WTC11 (cell line): ENCODE measurements at regions not wholly inside any gene's neighbourhood (a gene's known extent, or its start where the extent isn't known, plus 50 kb on each side); places are given as distances from the start of the nearest gene placed in this dataset.

ENCODE experiments used
- ATAC-seq: fragments of 200-7000 bp; cut with Tn5 transposase; 2 replicates; pipeline ENCODE4 v1.10.0; 2021; ENCODE audit warnings: mild to moderate bottlenecking, moderate library complexity
- CTCF ChIA-PET: fragments of 300-600 bp; sonication (Branson Sonifier 250); formaldehyde crosslinking; loops from one replicate; lab custom pipeline; 2021; ENCODE audit warnings: antibody characterized with exemption; lab: Charles Lee
- POLR2A ChIA-PET: fragments of 350-600 bp; sonication (Branson Sonifier 250); formaldehyde crosslinking; loops from one replicate; lab custom pipeline; 2021; ENCODE audit warnings: antibody characterized with exemption; lab: Charles Lee
- DNase-seq: peaks from one replicate; pipeline ENCODE4 v3.0.0; 2021; ENCODE audit warnings: low spot score
- H3K27ac Mint-ChIP-seq: 2 replicates; pipeline ENCODE4 v1.8.0; 2021; ENCODE audit warnings: mixed read lengths
- H3K27me3 Mint-ChIP-seq: 2 replicates; pipeline ENCODE4 v1.8.0; 2021; ENCODE audit warnings: low read depth, mild to moderate bottlenecking, moderate library complexity, mixed read lengths
- H3K36me3 Mint-ChIP-seq: 2 replicates; pipeline ENCODE4 v1.8.0; 2021; ENCODE audit warnings: mixed read lengths
- H3K4me1 Mint-ChIP-seq: 2 replicates; pipeline ENCODE4 v1.8.0; 2022; ENCODE audit warnings: mixed read lengths
- H3K4me3 Mint-ChIP-seq: 2 replicates; pipeline ENCODE4 v1.8.0; 2021; ENCODE audit warnings: mild to moderate bottlenecking, moderate library complexity, mixed read lengths
- H3K9me3 Mint-ChIP-seq: 2 replicates; pipeline ENCODE4 v1.8.0; 2021; ENCODE audit warnings: mixed read lengths
- ATF6 ChIP-seq: sonication (generic); formaldehyde crosslinking; IDR thresholded peaks from 2 replicates; pipeline ENCODE4 v1.8.1; 2023; ENCODE audit warnings: mild to moderate bottlenecking, missing genetic modification reagents
- CREM ChIP-seq: sonication (generic); formaldehyde crosslinking; IDR thresholded peaks from 2 replicates; pipeline ENCODE4 v1.8.1; 2022; ENCODE audit warnings: mild to moderate bottlenecking, missing genetic modification reagents, moderate library complexity
- GRHL2 ChIP-seq: fragments of 250-450 bp; sonication (Bioruptor Pico); IDR thresholded peaks from 2 replicates; pipeline ENCODE4 v1.8.0; 2022; ENCODE audit warnings: mild to moderate bottlenecking, moderate library complexity; ENCODE audit not compliant: insufficient replicate concordance, severe bottlenecking
- HMGA2 ChIP-seq: fragments of 250-450 bp; sonication (Bioruptor Pico); IDR thresholded peaks from 2 replicates; pipeline ENCODE4 v1.4.0; 2021; ENCODE audit warnings: mild to moderate bottlenecking, moderate library complexity
- JAZF1 ChIP-seq: fragments of 250-450 bp; sonication (Bioruptor Pico); IDR thresholded peaks from 2 replicates; pipeline ENCODE4 v1.9.0; 2021; ENCODE audit warnings: moderate library complexity, mild to moderate bottlenecking, inconsistent platforms
- KAT7 ChIP-seq: sonication (generic); formaldehyde crosslinking; IDR thresholded peaks from 2 replicates; pipeline ENCODE4 v1.8.1; 2023; ENCODE audit warnings: missing genetic modification reagents, mild to moderate bottlenecking, borderline replicate concordance
- MXD4 ChIP-seq: fragments of 250-450 bp; sonication (Bioruptor Pico); IDR thresholded peaks from 2 replicates; pipeline ENCODE4 v1.8.0; 2021; ENCODE audit warnings: mild to moderate bottlenecking, moderate library complexity, borderline replicate concordance
- MYBL2 ChIP-seq: sonication (generic); formaldehyde crosslinking; IDR thresholded peaks from 2 replicates; pipeline ENCODE4 v1.8.1; 2023; ENCODE audit warnings: mild to moderate bottlenecking, moderate library complexity, missing genetic modification reagents
- NR2C2 ChIP-seq: sonication (generic); formaldehyde crosslinking; IDR thresholded peaks from 2 replicates; pipeline ENCODE4 v1.8.0; 2022; ENCODE audit warnings: mild to moderate bottlenecking, missing genetic modification reagents
- NR3C1 ChIP-seq: sonication (generic); formaldehyde crosslinking; conservative IDR thresholded peaks from 2 replicates; pipeline ENCODE4 v1.8.1; 2023; ENCODE audit warnings: low read depth, mild to moderate bottlenecking, missing genetic modification reagents
- OVOL2 ChIP-seq: fragments of 250-450 bp; sonication (Bioruptor Pico); IDR thresholded peaks from 2 replicates; pipeline ENCODE4 v1.9.0; 2021; ENCODE audit warnings: mild to moderate bottlenecking, borderline replicate concordance
- RELA ChIP-seq: sonication (generic); formaldehyde crosslinking; IDR thresholded peaks from 2 replicates; pipeline ENCODE4 v1.8.1; 2022; ENCODE audit warnings: missing genetic modification reagents, mild to moderate bottlenecking, borderline replicate concordance
- SMAD4 ChIP-seq: sonication (generic); formaldehyde crosslinking; IDR thresholded peaks from 2 replicates; pipeline ENCODE4 v1.8.0; 2022; ENCODE audit warnings: mild to moderate bottlenecking, missing genetic modification reagents
- TCF7 ChIP-seq: sonication (generic); formaldehyde crosslinking; IDR thresholded peaks from 2 replicates; pipeline ENCODE4 v1.8.0; 2022; ENCODE audit warnings: mild to moderate bottlenecking, low read depth, missing genetic modification reagents, moderate library complexity
- TEAD1 ChIP-seq: sonication (generic); formaldehyde crosslinking; IDR thresholded peaks from 2 replicates; pipeline ENCODE4 v1.8.0; 2022; ENCODE audit warnings: mild to moderate bottlenecking, missing genetic modification reagents
- TP53 ChIP-seq: sonication (generic); formaldehyde crosslinking; IDR thresholded peaks from 2 replicates; pipeline ENCODE4 v1.8.1; 2023; ENCODE audit warnings: mild to moderate bottlenecking, missing genetic modification reagents
- TF ChIP-seq, protein P1 (sequence below): sonication (generic); formaldehyde crosslinking; conservative IDR thresholded peaks from 2 replicates; pipeline ENCODE4 v1.8.1; 2022; ENCODE audit warnings: mild to moderate bottlenecking, missing genetic modification reagents
- TF ChIP-seq, protein P2 (sequence below): sonication (generic); formaldehyde crosslinking; IDR thresholded peaks from 2 replicates; pipeline ENCODE4 v1.8.0; 2022; ENCODE audit warnings: mild to moderate bottlenecking, missing genetic modification reagents

- Mint-ChIP-seq H3K4me3 (no peak overlapping the region), H3K27ac (no peak overlapping the region), H3K4me1 (peaks cover 20% of the 10 kb centered on the region), H3K9me3 (no peaks in the 10 kb centered on the region), H3K27me3 (no peaks in the 10 kb centered on the region), H3K36me3 (no peaks in the 10 kb centered on the region)
- ChIA-PET POLR2A (no interaction called here), CTCF (no interaction called here)
- TF ChIP-seq, protein P1, sequence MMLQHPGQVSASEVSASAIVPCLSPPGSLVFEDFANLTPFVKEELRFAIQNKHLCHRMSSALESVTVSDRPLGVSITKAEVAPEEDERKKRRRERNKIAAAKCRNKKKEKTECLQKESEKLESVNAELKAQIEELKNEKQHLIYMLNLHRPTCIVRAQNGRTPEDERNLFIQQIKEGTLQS (CRISPR knock-in tag): no peak
- TF ChIP-seq GRHL2 (CRISPR knock-in tag) (no peak), NR2C2 (no peak), SMAD4 (CRISPR knock-in tag) (no peak), KAT7 (CRISPR knock-in tag) (no peak), TEAD1 (CRISPR knock-in tag) (no peak), HMGA2 (CRISPR knock-in tag) (no peak)
- ATAC-seq (no peak), DNase-seq (no peak)
Measured at GRCh38 chr1:228872080-228872479, 136.8 kb downstream of the RHOU start.

GRCh38 chr1:228873709-228874108, 138.4 kb downstream of the RHOU start:
- TF ChIP-seq MXD4: no peak
- no peak for TF ChIP-seq CREM (CRISPR knock-in tag)
- TF ChIP-seq, protein P1 (CRISPR knock-in tag): no peak
- TF ChIP-seq, protein P2, sequence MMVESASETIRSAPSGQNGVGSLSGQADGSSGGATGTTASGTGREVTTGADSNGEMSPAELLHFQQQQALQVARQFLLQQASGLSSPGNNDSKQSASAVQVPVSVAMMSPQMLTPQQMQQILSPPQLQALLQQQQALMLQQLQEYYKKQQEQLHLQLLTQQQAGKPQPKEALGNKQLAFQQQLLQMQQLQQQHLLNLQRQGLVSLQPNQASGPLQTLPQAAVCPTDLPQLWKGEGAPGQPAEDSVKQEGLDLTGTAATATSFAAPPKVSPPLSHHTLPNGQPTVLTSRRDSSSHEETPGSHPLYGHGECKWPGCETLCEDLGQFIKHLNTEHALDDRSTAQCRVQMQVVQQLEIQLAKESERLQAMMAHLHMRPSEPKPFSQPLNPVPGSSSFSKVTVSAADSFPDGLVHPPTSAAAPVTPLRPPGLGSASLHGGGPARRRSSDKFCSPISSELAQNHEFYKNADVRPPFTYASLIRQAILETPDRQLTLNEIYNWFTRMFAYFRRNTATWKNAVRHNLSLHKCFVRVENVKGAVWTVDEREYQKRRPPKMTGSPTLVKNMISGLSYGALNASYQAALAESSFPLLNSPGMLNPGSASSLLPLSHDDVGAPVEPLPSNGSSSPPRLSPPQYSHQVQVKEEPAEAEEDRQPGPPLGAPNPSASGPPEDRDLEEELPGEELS (CRISPR knock-in tag): no peak
- TF ChIP-seq RELA: no peak
- no peak for TF ChIP-seq NR3C1 (CRISPR knock-in tag)
- no peak for TF ChIP-seq MYBL2 (CRISPR knock-in tag)
- TF ChIP-seq TP53 (CRISPR knock-in tag): no peak
- ChIA-PET CTCF (no interaction called here), POLR2A (no interaction called here)
- no peak for DNase-seq
- no peak overlapping the region for H3K4me3 Mint-ChIP-seq
- H3K27me3 Mint-ChIP-seq: no peaks in the 10 kb centered on the region
- H3K27ac Mint-ChIP-seq: no peak overlapping the region
- no peaks in the 10 kb centered on the region for H3K36me3 Mint-ChIP-seq
- peaks cover 14% of the 10 kb centered on the region for H3K4me1 Mint-ChIP-seq
- H3K9me3 Mint-ChIP-seq: peaks cover 5% of the 10 kb centered on the region; the same call in 1 of the 2 replicates
- no peak for ATAC-seq

DNA sequence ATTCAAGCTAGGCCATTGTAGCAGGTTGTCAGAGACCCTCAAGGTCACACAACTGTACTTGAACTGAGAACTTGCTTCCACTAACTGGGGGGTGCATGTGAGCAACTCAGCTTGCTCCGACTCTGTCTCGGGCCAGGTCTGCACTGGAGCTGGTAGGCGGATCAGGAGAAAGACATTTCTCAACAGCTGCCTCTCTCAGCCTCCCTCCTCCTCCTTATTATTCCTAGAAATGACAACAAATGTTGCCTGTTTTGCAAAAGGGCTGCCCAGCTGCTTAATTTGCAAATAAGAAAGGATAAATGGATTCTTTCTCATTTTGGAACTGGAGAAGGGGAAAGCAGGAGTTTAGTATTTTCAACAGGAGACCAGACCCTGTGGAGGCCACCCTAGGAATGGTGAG, 140.5 kb downstream of the RHOU start:
- DNase-seq (no peak), ATAC-seq (no peak)
- ChIA-PET POLR2A (no interaction called here), CTCF (no interaction called here)
- TF ChIP-seq, protein P1 (CRISPR knock-in tag): no peak
- TF ChIP-seq JAZF1: no peak
- no peak overlapping the region for H3K4me3 Mint-ChIP-seq
- no peak overlapping the region for H3K27ac Mint-ChIP-seq
- no peaks in the 10 kb centered on the region for H3K36me3 Mint-ChIP-seq
- H3K4me1 Mint-ChIP-seq: peaks cover 13% of the 10 kb centered on the region
- no peaks in the 10 kb centered on the region for H3K27me3 Mint-ChIP-seq
- H3K9me3 Mint-ChIP-seq: peaks cover 11% of the 10 kb centered on the region

GRCh38 chr1:228876187-228876586, 140.9 kb downstream of the RHOU start:
- Mint-ChIP-seq H3K9me3 (peaks cover 11% of the 10 kb centered on the region), H3K27ac (no peak overlapping the region), H3K4me3 (no peak overlapping the region), H3K27me3 (no peaks in the 10 kb centered on the region), H3K4me1 (peaks cover 13% of the 10 kb centered on the region), H3K36me3 (no peaks in the 10 kb centered on the region)
- TF ChIP-seq ATF6 (CRISPR knock-in tag): no peak
- no peak for TF ChIP-seq TCF7 (CRISPR knock-in tag)
- TF ChIP-seq OVOL2 (CRISPR knock-in tag): no peak
- POLR2A ChIA-PET: no interaction called here
- DNase-seq (no peak), ATAC-seq (no peak)
- CTCF ChIA-PET: no interaction called here
